Peyer's patch (tissue), 4 donors: ENCODE measurements at regions not wholly inside any gene's neighbourhood (a gene's known extent, or its start where the extent isn't known, plus 50 kb on each side); places are given as distances from the start of the nearest gene placed in this dataset.

Source experiments
- DNase-seq, 3 donors: peaks; one replicate each; pipeline ENCODE4 v3.0.0-alpha.2; 2017 to 2019
- H3K27ac ChIP-seq, 4 donors: fragments of 200-600 bp; sonication (generic); one replicate each; pipeline ENCODE4 v1.5.1; 2016 to 2019
- H3K27me3 ChIP-seq, 2 donors: fragments of 200-600 bp; sonication (generic); one replicate each; pipeline ENCODE4 v1.5.1; 2019
- H3K36me3 ChIP-seq, 3 donors: fragments of 200-600 bp; sonication (generic); one replicate each; pipeline ENCODE4 v1.5.1; 2016 to 2019
- H3K4me1 ChIP-seq, 4 donors: fragments of 200-600 bp; sonication (generic); one replicate each; pipeline ENCODE4 v1.5.1; 2016 to 2019
- H3K4me3 ChIP-seq, 4 donors: fragments of 200-600 bp; sonication (generic); 1 replicate in 3 of 4; 2 replicates in 1 of 4; pipeline ENCODE4 v1.5.1; 2016 to 2019; ENCODE audit warnings: mild to moderate bottlenecking in 1 of 4
- H3K9me3 ChIP-seq, 4 donors: fragments of 200-600 bp; sonication (generic); one replicate each; pipeline ENCODE4 v1.5.1; 2016 to 2019; ENCODE audit warnings: mild to moderate bottlenecking in 1 of 4
- CTCF ChIP-seq, 6 experiments: fragments of 450-650 bp in 4 of 6; fragments of 200-600 bp in 2 of 6; sonication (generic) in 1 of 6; IDR thresholded peaks; one replicate each; pipeline ENCODE4 v1.5.1; 2017 to 2019; ENCODE audit warnings: antibody characterized with exemption in 6 of 6, mild to moderate bottlenecking in 3 of 6, moderate library complexity in 1 of 6
- POLR2A ChIP-seq, 2 donors: fragments of 450-650 bp; IDR thresholded peaks; one replicate each; pipeline ENCODE4 v1.5.1; 2017; ENCODE audit warnings: antibody characterized with exemption in 2 of 2, mild to moderate bottlenecking in 2 of 2, moderate library complexity in 2 of 2

GRCh38 chr10:113356794-113357680 lies 195.8 kb upstream of the HABP2 start:
- H3K27ac ChIP-seq: no peak overlapping the region
- no peak for TF ChIP-seq CTCF (IDR thresholded peaks at IDR 0.05)
- TF ChIP-seq POLR2A (IDR thresholded peaks at IDR 0.05): no peak
- no peaks in the 10 kb centered on the region for H3K4me1 ChIP-seq
- H3K36me3 ChIP-seq: no peaks in the 10 kb centered on the region
- H3K9me3 ChIP-seq: no peaks in the 10 kb centered on the region
- no peaks in the 10 kb centered on the region for H3K27me3 ChIP-seq
- no peak overlapping the region for H3K4me3 ChIP-seq
- no peak for DNase-seq

- Histone ChIP-seq H3K27me3 (no peaks in the 10 kb centered on the region), H3K27ac (no peak overlapping the region), H3K9me3 (no peaks in the 10 kb centered on the region), H3K4me3 (no peak overlapping the region), H3K4me1 (no peaks in the 10 kb centered on the region), H3K36me3 (no peaks in the 10 kb centered on the region)
- no peak for DNase-seq
- no peak for TF ChIP-seq POLR2A (IDR thresholded peaks at IDR 0.05)
- no peak for TF ChIP-seq CTCF (IDR thresholded peaks at IDR 0.05)
These were observed 195.1 kb upstream of the HABP2 start for GRCh38 chr10:113357681-113358300.

- Histone ChIP-seq H3K36me3 (no peaks in the 10 kb centered on the region), H3K27me3 (no peaks in the 10 kb centered on the region), H3K4me1 (no peaks in the 10 kb centered on the region), H3K27ac (no peak overlapping the region), H3K4me3 (no peak overlapping the region), H3K9me3 (no peaks in the 10 kb centered on the region)
- no peak for DNase-seq
- TF ChIP-seq POLR2A (IDR thresholded peaks at IDR 0.05) (no peak), CTCF (IDR thresholded peaks at IDR 0.05) (no peak)
These were observed 193.2 kb upstream of the HABP2 start for GRCh38 chr10:113359655-113360054.

GRCh38 chr10:113360870-113361269 lies 192.0 kb upstream of the HABP2 start:
- H3K4me1 ChIP-seq: no peaks in the 10 kb centered on the region
- DNase-seq: no peak
- no peaks in the 10 kb centered on the region for H3K36me3 ChIP-seq
- no peak overlapping the region for H3K4me3 ChIP-seq
- H3K27me3 ChIP-seq: no peaks in the 10 kb centered on the region
- TF ChIP-seq CTCF (IDR thresholded peaks at IDR 0.05): no peak
- TF ChIP-seq POLR2A (IDR thresholded peaks at IDR 0.05): no peak
- H3K27ac ChIP-seq: no peak overlapping the region
- no peaks in the 10 kb centered on the region for H3K9me3 ChIP-seq

- H3K27me3 ChIP-seq: no peaks in the 10 kb centered on the region
- H3K4me1 ChIP-seq: no peaks in the 10 kb centered on the region
- H3K36me3 ChIP-seq: no peaks in the 10 kb centered on the region
- DNase-seq: no peak
- H3K4me3 ChIP-seq: no peak overlapping the region
- no peak for TF ChIP-seq POLR2A (IDR thresholded peaks at IDR 0.05)
- TF ChIP-seq CTCF (IDR thresholded peaks at IDR 0.05): no peak
- no peaks in the 10 kb centered on the region for H3K9me3 ChIP-seq
- no peak overlapping the region for H3K27ac ChIP-seq
These were observed 190.2 kb upstream of the HABP2 start for GRCh38 chr10:113362645-113363091.
